CD4-positive, alpha-beta T cell treated with Interleukin-1 beta for 1 hour (primary cell): ENCODE measurements at regions not wholly inside any gene's neighbourhood (a gene's known extent, or its start where the extent isn't known, plus 50 kb on each side); places are given as distances from the start of the nearest gene placed in this dataset.

Source experiments
- DNase-seq, 2 donors: peaks; one replicate each; pipeline ENCODE4 v3.0.0-alpha.2; 2020 to 2022

DNA sequence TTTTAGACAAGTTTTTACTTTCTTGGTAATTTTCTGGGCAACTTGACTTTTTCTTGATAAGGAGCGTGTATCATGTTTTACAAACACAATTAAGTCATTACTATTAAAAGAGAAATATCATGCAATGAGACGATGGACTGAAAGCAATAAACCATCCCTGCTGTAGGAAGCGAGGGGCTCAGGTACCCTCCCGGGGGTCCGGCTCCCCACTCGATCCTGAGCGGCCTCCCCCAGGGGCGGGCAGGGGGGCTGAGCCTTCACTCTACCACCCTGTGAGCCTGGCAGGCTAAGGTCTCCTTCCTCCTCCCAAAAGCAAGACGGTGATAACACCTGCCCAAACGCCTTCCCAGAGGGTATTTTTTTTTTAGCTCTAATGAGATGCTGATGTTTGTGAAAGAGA lies 51.8 kb upstream of the ADGRA1 start:
- no peak for DNase-seq

DNA sequence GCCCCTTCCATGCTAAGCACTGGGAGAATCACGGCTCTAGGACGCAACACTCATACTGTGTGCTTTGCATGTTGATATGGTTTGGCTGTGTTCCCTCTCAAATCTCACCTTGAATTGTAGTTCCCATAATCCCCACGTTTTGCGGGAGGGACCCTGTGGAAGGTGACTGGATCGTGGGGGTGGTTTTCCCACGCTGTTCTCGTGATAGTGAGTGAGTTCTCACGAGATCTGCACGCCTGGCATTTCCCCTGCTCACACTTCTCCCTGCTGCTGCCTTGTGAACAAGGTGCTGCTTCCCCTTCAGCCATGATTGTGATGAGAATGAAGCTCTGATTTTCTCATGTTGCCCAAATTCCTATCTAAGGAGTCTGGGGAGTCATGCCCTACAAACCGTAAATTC lies 53.0 kb upstream of the ADGRA1 start:
- DNase-seq: no peak

GRCh38 chr10:133034092-133034491 lies 53.6 kb upstream of the ADGRA1 start:
- DNase-seq: no peak

- no peak for DNase-seq
These were observed 54.0 kb upstream of the ADGRA1 start for GRCh38 chr10:133033742-133034048.

DNA sequence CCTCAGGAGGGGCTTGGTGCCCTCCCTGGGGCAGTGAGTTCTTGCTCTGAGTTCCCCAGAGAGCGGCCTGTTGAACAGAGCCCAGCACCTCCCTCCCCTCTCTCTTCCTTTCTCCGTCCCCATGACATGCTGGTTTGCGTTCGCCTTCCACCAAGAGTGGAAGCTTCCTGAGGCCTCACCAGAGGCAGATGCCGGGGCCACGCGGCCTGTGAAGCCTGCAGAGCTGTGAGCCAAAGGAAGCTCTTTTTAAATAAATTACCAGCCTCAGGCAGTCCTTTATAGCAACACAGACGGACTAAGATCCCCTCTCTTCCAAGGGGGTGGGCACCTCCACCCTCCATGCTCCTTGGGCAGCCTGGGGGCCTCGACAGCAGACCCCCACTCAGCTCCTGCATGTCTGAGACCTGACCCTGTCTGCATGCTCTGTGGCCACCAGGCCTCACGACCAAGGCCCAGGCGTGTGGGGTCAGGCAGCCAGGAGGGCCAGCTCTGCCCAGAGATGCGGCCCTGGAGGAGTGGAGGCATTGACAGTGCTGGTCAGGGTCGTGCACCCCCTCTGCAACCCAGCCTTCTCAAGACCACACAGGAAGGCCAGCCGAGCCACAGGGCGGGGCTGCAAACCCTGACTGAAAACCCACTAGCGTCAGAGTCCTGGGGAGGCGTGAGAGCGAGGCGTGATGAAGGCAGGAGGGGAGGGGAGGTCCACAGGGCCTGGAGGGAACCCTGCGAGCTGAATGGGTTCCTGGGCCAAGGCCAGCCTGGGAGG lies 54.6 kb upstream of the ADGRA1 start:
- no peak for DNase-seq

GRCh38 chr10:133032231-133032630 lies 55.5 kb upstream of the ADGRA1 start:
- DNase-seq: no peak

GRCh38 chr10:133031541-133032125 lies 56.1 kb upstream of the ADGRA1 start:
- DNase-seq: no peak

GRCh38 chr10:133030781-133031180 lies 56.9 kb upstream of the ADGRA1 start:
- no peak for DNase-seq

GRCh38 chr10:133030126-133030525 lies 57.6 kb upstream of the ADGRA1 start:
- DNase-seq: no peak

DNA sequence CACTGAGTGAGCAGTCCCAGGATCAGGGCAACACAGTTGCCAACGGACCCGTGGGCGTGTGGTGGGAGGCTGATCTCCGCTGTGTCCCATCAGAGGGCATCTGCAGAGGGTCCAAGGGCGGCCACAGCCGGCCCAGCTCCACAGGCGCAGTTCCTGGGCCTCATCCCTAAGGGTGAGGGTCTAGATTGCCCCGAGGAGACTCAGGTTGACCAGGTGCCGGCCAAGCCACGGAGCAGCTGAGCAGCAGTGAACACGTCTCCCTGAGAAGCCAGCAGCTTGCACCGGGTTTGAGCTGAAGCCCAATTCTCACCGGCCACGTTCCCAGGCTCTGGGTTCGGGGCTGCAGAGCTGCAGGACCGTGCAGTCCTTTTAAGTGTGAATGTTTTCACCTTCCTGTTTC lies 58.8 kb upstream of the ADGRA1 start:
- DNase-seq: no peak

DNA sequence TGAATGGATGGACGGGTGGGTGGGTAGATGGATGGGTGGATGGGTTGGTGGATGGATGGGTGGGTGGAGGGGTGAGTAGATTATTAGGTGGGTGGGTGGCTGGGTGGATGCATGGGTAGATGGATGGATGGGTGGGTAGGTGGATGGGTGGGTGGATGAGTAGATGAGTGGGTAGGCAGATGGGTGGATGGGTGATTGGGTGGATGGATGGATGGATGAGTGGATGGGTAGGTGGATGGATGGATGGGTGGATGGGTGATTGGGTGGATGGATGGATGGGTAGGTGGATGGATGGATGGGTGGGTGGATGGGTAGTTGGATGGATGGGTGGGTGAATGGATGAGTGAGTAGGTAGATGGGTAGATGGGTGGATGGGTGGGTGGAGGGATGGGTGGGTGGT lies 59.6 kb upstream of the ADGRA1 start:
- DNase-seq: no peak

- no peak for DNase-seq
These were observed 60.2 kb upstream of the ADGRA1 start for GRCh38 chr10:133027482-133027881.

DNA sequence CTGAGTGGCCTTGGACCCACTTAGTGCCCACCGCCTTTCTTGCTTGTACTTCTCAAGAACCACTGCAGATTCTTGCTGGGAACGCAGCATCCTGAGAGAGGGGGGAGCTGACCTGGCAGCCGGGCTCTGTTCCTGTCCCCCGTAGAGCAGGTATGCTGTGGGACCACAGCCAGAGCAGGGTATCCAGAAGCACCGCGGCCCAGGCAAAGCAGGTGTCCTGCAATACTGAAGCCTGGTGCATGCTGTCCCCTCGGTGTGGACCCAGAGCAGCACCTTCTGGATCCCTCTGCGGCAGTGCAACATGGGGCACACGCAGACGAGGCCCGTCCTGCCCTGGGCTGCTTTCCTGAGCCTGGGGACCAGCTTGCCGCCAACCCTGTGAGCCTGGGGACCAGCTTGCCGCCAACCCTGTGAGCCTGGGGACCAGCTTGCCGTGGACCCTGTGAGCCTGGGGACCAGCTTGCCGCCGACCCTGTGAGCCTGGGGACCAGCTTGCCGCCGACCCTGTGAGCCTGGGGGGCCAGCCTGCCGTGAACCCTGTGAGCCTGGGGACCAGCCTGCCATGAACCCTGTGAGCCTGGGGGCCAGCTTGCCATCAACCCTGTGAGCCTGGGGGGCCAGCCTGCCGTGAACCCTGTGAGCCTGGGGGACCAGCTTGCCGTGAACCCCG lies 60.9 kb upstream of the ADGRA1 start:
- no peak for DNase-seq

GRCh38 chr10:133026171-133026570 lies 61.6 kb upstream of the ADGRA1 start:
- DNase-seq: no peak

- DNase-seq: no peak
These were observed 62.1 kb upstream of the ADGRA1 start for GRCh38 chr10:133025558-133026090.

DNA sequence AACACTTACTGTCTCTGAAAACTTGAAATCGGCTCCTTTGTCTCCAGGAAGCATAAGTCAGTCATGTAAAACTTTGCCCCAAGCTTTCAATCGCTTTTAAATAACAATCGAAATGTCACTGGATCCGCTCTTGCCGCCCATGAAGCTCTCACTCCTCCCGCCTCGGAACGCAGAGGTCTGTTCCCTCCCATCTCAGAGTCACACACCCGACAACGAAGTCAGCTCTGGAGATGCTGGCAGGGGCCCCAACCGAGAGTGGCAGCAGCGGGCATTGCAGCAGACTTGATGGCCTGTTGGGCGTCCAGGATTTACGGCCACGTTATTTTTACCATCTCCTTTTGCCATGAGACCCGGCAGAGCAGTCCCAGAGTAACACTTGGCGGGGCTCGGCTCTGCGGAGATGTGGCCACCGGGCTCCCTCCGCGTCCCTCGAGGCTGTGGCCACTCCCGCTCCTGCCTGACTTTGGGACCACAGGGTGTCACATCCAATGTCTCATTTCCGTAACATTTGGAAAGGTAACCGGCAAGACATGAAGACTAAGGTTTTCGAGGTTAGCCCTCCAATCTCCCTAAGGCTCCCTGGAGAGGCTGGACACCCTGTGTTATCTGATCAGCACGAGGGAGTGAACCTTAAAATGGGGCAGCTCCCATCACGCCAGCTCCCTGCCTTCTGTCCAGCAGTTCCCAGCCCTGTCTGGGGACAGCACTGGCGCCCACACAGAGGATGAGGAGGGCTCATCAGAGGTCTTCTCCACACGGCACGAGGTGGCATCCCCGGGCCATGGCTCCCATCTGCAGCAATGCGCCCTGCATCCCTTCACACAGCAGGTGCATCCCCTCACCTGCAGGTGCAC lies 62.8 kb upstream of the ADGRA1 start:
- no peak for DNase-seq

- no peak for DNase-seq
These were observed 64.4 kb upstream of the ADGRA1 start for GRCh38 chr10:133023216-133023843.

DNA sequence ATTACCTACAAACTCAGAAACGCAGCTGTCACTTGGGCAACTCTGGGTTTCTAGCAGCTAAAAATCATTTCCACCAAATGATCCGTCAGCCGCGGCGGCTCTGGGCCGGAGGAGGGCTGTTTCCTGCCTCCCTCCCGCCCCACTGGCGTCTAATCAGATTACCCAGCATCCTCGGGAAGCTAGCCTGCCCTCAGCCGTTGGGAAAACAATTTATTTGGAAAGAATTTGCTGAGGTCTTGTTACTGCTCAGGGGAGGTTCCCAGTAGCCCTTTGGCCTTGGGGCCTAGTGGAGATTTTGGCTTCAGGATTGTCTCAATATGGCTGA lies 65.0 kb upstream of the ADGRA1 start:
- no peak for DNase-seq

DNA sequence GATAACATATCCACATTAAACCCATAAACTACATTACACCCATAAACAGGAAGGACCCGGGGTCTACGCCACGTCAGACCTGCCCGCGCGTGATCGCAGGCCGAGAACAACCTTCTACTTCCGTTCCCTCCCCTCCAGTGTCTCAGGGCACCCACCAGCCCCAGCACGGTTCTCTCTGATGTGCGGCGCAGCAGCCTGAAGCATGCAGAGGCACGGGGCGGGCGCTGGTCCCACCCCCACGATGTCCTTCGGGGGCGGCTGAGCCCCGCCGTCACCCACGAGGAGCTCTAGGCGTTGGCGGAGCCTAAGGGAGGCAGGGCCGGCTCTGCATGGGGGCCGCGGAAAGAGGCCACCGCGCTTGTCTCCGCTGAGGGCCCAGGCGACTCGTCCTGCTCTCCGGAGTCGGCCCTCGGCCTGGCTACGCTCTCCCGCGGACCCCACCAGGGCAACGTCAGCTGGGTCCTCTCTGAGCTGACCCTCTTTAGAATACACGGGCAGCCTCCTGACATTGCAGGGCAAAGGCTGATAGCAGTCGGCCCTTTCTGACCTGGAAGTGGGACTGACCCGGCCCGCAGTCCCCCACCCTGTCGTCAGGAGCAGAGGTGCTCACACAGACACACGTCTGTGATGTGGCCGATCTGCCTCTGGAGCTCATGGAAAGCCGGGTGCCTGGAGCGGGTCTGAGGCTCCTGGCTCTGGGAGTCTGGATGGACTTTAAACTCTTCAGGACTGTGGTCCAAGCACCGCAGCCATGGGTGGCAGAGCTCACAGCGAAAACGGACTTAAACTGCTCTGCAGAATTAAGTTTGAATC lies 65.6 kb upstream of the ADGRA1 start:
- DNase-seq: no peak

DNA sequence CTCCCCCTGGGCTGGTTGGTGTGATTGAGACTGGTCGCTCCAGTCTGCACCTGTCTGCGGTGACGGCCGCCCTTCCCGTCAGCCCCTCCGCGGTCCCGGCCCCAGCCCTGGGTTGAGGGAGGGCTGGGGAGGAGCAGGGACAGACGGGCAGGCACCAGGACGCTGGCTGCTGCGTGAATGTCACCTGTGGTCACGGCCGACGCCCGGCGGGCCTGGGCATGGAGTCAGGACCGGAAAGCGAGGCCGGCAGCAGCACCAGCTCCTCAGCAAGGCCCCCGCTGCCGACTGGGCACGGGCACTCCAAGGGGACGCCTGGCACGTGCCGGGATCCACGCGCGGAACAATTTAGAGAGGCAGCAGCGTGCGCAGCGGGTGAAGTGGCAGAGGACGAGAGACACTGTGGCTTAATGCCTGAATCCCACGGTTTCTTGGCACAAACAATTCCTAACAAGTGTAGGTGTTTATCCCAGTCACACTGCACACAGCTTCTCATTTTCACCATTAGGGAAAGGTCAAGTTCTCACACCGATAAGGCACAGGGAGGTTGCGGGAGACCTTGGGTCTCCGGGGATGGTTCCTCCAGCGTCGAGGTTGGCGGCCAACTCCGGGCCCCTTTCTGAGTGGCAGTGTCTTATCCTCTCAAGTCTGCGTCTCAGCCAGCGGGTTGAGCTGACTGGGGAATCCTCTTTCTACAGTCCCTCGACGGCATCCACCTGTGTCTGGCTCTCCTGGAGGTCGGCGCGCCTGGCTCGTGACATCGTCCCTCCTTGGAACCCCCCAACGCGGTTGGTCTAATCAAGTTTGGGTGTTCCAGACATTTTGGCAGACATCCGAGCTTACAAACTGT lies 66.4 kb upstream of the ADGRA1 start:
- DNase-seq: no peak

- DNase-seq: no peak
These were observed 67.4 kb upstream of the ADGRA1 start for GRCh38 chr10:133020193-133020817.
